Lung microvascular endothelial cell (primary cell): ENCODE measurements at regions not wholly inside any gene's neighbourhood (a gene's known extent, or its start where the extent isn't known, plus 50 kb on each side); places are given as distances from the start of the nearest gene placed in this dataset.

ENCODE experiments used
- DNase-seq, 2 donors: peaks; one replicate each; pipeline versions ENCODE4 v3.0.0 to v3.0.0-alpha.2; 2010; ENCODE audit warnings: low read depth in 2 of 2

- DNase-seq: no peak
Observed at GRCh38 chr1:62370594-62370993, 51.4 kb upstream of the KANK4 start.

- no peak for DNase-seq
Observed at GRCh38 chr1:62371375-62371774, 52.1 kb upstream of the KANK4 start.

- DNase-seq: no peak
Observed at GRCh38 chr1:62373221-62373620, 54.0 kb upstream of the KANK4 start.

GRCh38 chr1:62377043-62377562 is 57.9 kb upstream of the KANK4 start:
- no peak for DNase-seq

- DNase-seq: no peak
Observed at GRCh38 chr1:62380181-62380580, 56.7 kb upstream of the USP1 start.

- DNase-seq: no peak
Observed at GRCh38 chr1:62381831-62382657, 54.8 kb upstream of the USP1 start.

GRCh38 chr1:62382658-62382955 is 54.2 kb upstream of the USP1 start:
- DNase-seq: no peak

- peak; percentile 14 to 91 for DNase-seq
Observed at GRCh38 chr1:62384276-62385005, 52.4 kb upstream of the USP1 start.

- no peak for DNase-seq
Observed at GRCh38 chr1:62385923-62386322, 50.9 kb upstream of the USP1 start.

GRCh38 chr1:62386351-62387121 is 50.3 kb upstream of the USP1 start:
- peak in 1 of 2 donors; percentile 32 for DNase-seq
